Type B pancreatic cell (in vitro differentiated cells): ENCODE measurements at regions not wholly inside any gene's neighbourhood (a gene's known extent, or its start where the extent isn't known, plus 50 kb on each side); places are given as distances from the start of the nearest gene placed in this dataset.

Source experiments
- DNase-seq: peaks from one replicate; pipeline ENCODE4 v3.0.0; 2021; ENCODE audit warnings: mixed read lengths; ENCODE audit not compliant: unreplicated experiment; ENCODE audit errors: extremely low spot score
- H3K27ac Mint-ChIP-seq: 2 replicates; pipeline ENCODE4 v1.8.0; 2021; ENCODE audit warnings: mild to moderate bottlenecking, mixed read lengths
- H3K27me3 Mint-ChIP-seq: 2 replicates; pipeline ENCODE4 v1.8.0; 2021; ENCODE audit warnings: mixed read lengths
- H3K36me3 Mint-ChIP-seq: 2 replicates; pipeline ENCODE4 v1.8.0; 2021; ENCODE audit warnings: mixed read lengths
- H3K4me1 Mint-ChIP-seq: one replicate; pipeline ENCODE4 v1.8.0; 2021; ENCODE audit warnings: mixed read lengths; ENCODE audit not compliant: unreplicated experiment
- H3K4me3 Mint-ChIP-seq: 2 replicates; pipeline ENCODE4 v1.8.0; 2021; ENCODE audit warnings: mild to moderate bottlenecking, mixed read lengths
- H3K9me3 Mint-ChIP-seq: 2 replicates; pipeline ENCODE4 v1.8.0; 2021; ENCODE audit warnings: mixed read lengths
- TF ChIP-seq, protein P1 (sequence below): fragments of 200-600 bp; sonication (generic); conservative IDR thresholded peaks from 2 replicates; pipeline ENCODE4 v1.5.0; 2021; ENCODE audit warnings: antibody characterized with exemption, mild to moderate bottlenecking

DNA sequence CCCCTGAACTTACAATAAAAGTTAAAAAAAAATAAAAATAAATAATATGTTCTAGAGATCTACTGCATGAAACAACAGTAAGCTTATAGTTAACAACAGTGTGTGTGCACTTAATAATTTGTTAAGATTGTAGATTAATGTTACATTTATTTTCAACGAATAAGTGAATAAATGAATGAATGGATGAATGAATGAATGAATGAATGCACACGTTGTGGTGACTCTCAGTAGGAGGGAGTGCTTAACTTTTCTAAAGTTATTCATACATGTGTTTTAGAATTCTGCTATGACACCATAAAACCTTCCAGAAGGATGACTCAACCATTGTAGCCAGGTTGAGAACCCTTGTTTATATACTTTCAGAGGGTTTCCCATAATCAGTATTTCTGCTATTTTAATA lies 1269.4 kb upstream of the CDH6 start:
- TF ChIP-seq, protein P1, sequence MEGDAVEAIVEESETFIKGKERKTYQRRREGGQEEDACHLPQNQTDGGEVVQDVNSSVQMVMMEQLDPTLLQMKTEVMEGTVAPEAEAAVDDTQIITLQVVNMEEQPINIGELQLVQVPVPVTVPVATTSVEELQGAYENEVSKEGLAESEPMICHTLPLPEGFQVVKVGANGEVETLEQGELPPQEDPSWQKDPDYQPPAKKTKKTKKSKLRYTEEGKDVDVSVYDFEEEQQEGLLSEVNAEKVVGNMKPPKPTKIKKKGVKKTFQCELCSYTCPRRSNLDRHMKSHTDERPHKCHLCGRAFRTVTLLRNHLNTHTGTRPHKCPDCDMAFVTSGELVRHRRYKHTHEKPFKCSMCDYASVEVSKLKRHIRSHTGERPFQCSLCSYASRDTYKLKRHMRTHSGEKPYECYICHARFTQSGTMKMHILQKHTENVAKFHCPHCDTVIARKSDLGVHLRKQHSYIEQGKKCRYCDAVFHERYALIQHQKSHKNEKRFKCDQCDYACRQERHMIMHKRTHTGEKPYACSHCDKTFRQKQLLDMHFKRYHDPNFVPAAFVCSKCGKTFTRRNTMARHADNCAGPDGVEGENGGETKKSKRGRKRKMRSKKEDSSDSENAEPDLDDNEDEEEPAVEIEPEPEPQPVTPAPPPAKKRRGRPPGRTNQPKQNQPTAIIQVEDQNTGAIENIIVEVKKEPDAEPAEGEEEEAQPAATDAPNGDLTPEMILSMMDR: no peak
- no peak for DNase-seq
- Mint-ChIP-seq H3K27ac (no peak overlapping the region), H3K4me1 (no peaks in the 10 kb centered on the region), H3K27me3 (no peaks in the 10 kb centered on the region), H3K9me3 (no peaks in the 10 kb centered on the region), H3K4me3 (no peak overlapping the region), H3K36me3 (no peaks in the 10 kb centered on the region)

DNA sequence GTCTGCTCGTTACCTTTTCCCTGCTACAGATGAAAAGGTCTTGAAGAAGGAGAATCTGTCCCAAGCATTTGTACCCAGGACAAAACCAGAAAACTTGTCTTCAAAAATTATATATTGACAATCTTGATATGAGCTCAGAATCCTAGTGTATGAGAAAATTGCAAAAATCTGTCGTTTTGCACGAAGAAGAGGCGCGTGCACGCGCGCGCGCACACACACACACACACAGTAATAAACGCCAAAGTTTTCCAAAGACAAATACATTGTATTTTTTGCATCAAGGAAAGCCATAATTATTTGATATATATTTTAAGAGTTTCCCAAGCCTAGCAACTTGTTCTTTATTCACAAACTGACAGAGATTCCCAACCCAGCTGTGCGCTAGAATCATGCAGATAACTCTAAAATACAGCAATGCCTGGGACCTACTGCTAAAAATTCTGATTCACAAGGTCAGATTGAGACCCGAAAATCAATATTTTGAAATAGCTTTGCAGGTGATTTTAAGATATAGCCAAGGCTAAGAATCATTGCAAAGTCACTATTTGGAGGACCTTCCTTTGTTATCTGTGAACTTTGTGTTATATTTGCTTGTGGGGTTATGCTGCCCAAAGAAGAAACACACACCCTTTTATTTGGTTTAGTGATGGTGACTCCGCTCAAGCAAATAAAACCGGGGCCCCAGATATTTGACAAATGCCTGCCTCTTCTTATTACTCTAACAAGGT lies 1287.7 kb upstream of the CDH6 start:
- H3K36me3 Mint-ChIP-seq: no peaks in the 10 kb centered on the region

GRCh38 chr5:29902859-29903258 lies 1290.6 kb upstream of the CDH6 start:
- H3K4me1 Mint-ChIP-seq: no peaks in the 10 kb centered on the region
- H3K36me3 Mint-ChIP-seq: no peaks in the 10 kb centered on the region
- TF ChIP-seq, protein P1: no peak

More for the DNA sequence above, 1287.7 kb upstream of the CDH6 start:
- Mint-ChIP-seq H3K9me3 (no peaks in the 10 kb centered on the region), H3K27me3 (no peaks in the 10 kb centered on the region), H3K4me1 (no peaks in the 10 kb centered on the region), H3K4me3 (no peak overlapping the region), H3K27ac (no peak overlapping the region)
- no peak for DNase-seq
- TF ChIP-seq, protein P1: no peak

DNA sequence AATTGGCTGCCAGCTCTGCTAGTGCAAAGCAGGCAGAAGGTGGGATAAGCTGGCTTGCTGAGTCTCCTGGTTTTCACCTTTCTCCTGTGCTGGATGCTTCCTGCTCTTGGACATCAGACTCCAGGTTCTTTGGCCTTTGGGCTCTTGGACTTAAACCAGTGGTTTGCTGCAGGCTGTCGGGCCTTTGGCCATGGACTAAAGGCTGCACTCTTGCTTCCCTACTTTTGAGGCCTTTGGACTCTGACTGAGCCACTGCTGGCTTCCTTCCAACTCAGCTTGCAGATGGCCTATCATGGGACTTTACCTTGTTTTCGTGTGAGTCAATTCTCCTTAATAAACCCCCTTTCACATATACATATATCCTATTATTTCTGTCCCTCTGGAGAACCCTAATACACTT lies 1293.9 kb upstream of the CDH6 start:
- no peaks in the 10 kb centered on the region for H3K9me3 Mint-ChIP-seq
- H3K27me3 Mint-ChIP-seq: no peaks in the 10 kb centered on the region
- no peak overlapping the region for H3K27ac Mint-ChIP-seq
- DNase-seq: no peak
- H3K4me3 Mint-ChIP-seq: no peak overlapping the region
- H3K4me1 Mint-ChIP-seq: no peaks in the 10 kb centered on the region
- TF ChIP-seq, protein P1: no peak
- no peaks in the 10 kb centered on the region for H3K36me3 Mint-ChIP-seq

More at GRCh38 chr5:29902859-29903258, 1290.6 kb upstream of the CDH6 start:
- Mint-ChIP-seq H3K27ac (no peak overlapping the region), H3K27me3 (no peaks in the 10 kb centered on the region), H3K4me3 (no peak overlapping the region), H3K9me3 (no peaks in the 10 kb centered on the region)
- DNase-seq: no peak

GRCh38 chr5:29897916-29898315 lies 1295.6 kb upstream of the CDH6 start:
- Mint-ChIP-seq H3K4me1 (no peaks in the 10 kb centered on the region), H3K9me3 (no peaks in the 10 kb centered on the region), H3K27me3 (no peaks in the 10 kb centered on the region), H3K4me3 (no peak overlapping the region), H3K36me3 (no peaks in the 10 kb centered on the region), H3K27ac (no peak overlapping the region)
- DNase-seq: no peak
- TF ChIP-seq, protein P1: no peak
